ENCODE measurements at regions not wholly inside any gene's neighbourhood (a gene's known extent, or its start where the extent isn't known, plus 50 kb on each side); places are given as distances from the start of the nearest gene placed in this dataset.
"Not testable (repeated sequence)": the region's sequence is repeated elsewhere in the genome, so short reads cannot be mapped to it uniquely, and the experiment has no call there.

GRCh38 chr5:18799482-18800128 lies 1165.3 kb downstream of the TAF11L14 start:
- Mint-ChIP-seq H3K27ac (ENCODE audit: unreplicated experiment) (no peak overlapping the region), H3K4me3 (ENCODE audit: low read depth, unreplicated experiment) (no peak overlapping the region), H3K27me3 (ENCODE audit: unreplicated experiment) (no peaks in the 10 kb centered on the region), H3K9me3 (ENCODE audit: low read depth, unreplicated experiment) (peaks cover 4% of the 10 kb centered on the region), H3K4me1 (ENCODE audit: low read depth, unreplicated experiment) (peaks cover 10% of the 10 kb centered on the region), H3K36me3 (ENCODE audit: insufficient read depth, unreplicated experiment) (no peaks in the 10 kb centered on the region)
- CTCF ChIA-PET, result no interaction called here
- no peak for TF ChIP-seq CTCF (IDR thresholded peaks at IDR 0.05; ENCODE audit: unreplicated experiment)
- BruUV-seq (replicated peaks), result no TSS peak
- intact Hi-C loops (cut with micrococcal nuclease; ENCODE audit: unreplicated experiment), result no loop called here
- no peak for DNase-seq

DNA sequence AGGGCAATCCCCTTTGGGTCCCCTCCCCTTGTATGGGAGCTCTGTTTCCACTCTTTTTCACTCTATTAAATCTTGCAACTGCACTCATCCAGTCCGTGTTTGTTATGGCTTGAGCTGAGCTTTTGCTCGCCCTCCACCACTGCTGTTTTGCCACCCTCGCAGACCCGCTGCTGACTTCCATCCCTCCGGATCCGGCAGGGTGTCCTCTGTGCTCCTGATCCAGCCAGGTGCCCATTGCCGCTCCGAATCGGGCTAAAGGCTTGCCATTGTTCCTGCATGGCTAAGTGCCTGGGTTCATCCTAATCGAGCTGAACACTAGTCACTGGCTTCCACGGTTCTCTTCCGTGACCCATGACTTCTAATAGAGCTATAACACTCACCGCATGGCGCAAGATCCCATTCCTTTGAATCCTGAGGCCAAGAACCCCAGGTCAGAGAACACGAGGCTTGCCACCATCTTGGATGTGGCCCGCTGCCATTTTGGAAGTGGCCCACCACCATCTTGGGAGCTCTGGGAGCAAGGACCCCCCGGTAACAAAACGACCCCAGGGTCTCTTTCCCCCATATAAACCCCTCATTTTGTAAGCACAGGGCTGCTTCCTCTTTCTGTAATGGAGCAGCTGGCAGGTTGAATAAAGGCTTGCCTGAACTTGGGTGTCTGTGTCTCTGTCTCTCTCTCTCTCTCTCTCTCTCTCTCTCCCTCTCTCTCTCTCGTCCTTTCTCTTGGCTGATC lies 1166.2 kb downstream of the TAF11L14 start:
- Mint-ChIP-seq H3K9me3 (ENCODE audit: low read depth, unreplicated experiment) (peaks cover 4% of the 10 kb centered on the region), H3K27ac (ENCODE audit: unreplicated experiment) (no peak overlapping the region), H3K4me1 (ENCODE audit: low read depth, unreplicated experiment) (peaks cover 10% of the 10 kb centered on the region), H3K4me3 (ENCODE audit: low read depth, unreplicated experiment) (no peak overlapping the region), H3K27me3 (ENCODE audit: unreplicated experiment) (no peaks in the 10 kb centered on the region), H3K36me3 (ENCODE audit: insufficient read depth, unreplicated experiment) (no peaks in the 10 kb centered on the region)
- CTCF ChIA-PET, result no interaction called here
- intact Hi-C loops (cut with micrococcal nuclease; ENCODE audit: unreplicated experiment), result no loop called here
- BruUV-seq (replicated peaks), result no TSS peak
- DNase-seq, result no peak
- TF ChIP-seq CTCF (IDR thresholded peaks at IDR 0.05; ENCODE audit: unreplicated experiment), result no peak

GRCh38 chr5:18801413-18801812 lies 1167.2 kb downstream of the TAF11L14 start:
- H3K36me3 Mint-ChIP-seq (ENCODE audit: insufficient read depth, unreplicated experiment), result not testable (repeated sequence)

GRCh38 chr5:18802336-18802735 lies 1168.1 kb downstream of the TAF11L14 start:
- intact Hi-C loops (cut with micrococcal nuclease; ENCODE audit: unreplicated experiment), result no loop called here
- H3K27me3 Mint-ChIP-seq (ENCODE audit: unreplicated experiment), result no peaks in the 10 kb centered on the region

More at GRCh38 chr5:18801413-18801812, 1167.2 kb downstream of the TAF11L14 start:
- peaks cover 10% of the 10 kb centered on the region for H3K4me1 Mint-ChIP-seq (ENCODE audit: low read depth, unreplicated experiment)
- BruUV-seq (replicated peaks); H3K27ac Mint-ChIP-seq (ENCODE audit: unreplicated experiment); DNase-seq; H3K27me3 Mint-ChIP-seq (ENCODE audit: unreplicated experiment); CTCF ChIA-PET; H3K9me3 Mint-ChIP-seq (ENCODE audit: low read depth, unreplicated experiment); intact Hi-C loops (cut with micrococcal nuclease; ENCODE audit: unreplicated experiment); H3K4me3 Mint-ChIP-seq (ENCODE audit: low read depth, unreplicated experiment): not testable (repeated sequence)

More at GRCh38 chr5:18802336-18802735, 1168.1 kb downstream of the TAF11L14 start:
- Mint-ChIP-seq H3K4me1 (ENCODE audit: low read depth, unreplicated experiment) (peaks cover 10% of the 10 kb centered on the region), H3K4me3 (ENCODE audit: low read depth, unreplicated experiment) (no peak overlapping the region), H3K27ac (ENCODE audit: unreplicated experiment) (no peak overlapping the region), H3K36me3 (ENCODE audit: insufficient read depth, unreplicated experiment) (no peaks in the 10 kb centered on the region), H3K9me3 (ENCODE audit: low read depth, unreplicated experiment) (peaks cover 4% of the 10 kb centered on the region)
- CTCF ChIA-PET, result no interaction called here
- DNase-seq, result no peak
- BruUV-seq (replicated peaks), result no TSS peak
- no peak for TF ChIP-seq CTCF (IDR thresholded peaks at IDR 0.05; ENCODE audit: unreplicated experiment)
